ENCODE measurements at regions not wholly inside any gene's neighbourhood (a gene's known extent, or its start where the extent isn't known, plus 50 kb on each side); places are given as distances from the start of the nearest gene placed in this dataset.

DNA sequence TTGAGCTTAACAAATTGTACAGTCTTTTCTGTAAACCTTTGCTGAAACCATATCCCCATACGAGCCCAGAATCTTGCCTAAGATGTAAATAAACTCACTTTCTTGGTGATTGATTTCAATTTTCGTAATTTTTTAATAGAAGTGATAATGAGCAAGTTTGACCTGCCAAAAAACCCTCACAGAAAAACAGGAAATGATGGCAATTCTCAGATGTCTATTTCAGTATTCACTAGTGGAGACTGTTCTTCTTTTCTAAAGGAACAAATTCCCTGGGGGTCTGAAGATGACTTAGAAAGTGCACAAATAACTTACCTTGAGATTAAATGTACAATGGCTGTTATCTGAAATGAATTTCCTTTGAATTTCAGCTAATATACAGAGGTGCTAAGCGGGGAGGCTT is 116.5 kb upstream of the CMC1 start:
- no TSS peak for BruUV-seq (replicated peaks)
- Histone ChIP-seq H3K79me2 (ENCODE audit: insufficient read depth, low read length) (no peaks in the 10 kb centered on the region), H4K20me1 (ENCODE audit: insufficient read depth) (no peaks in the 10 kb centered on the region), H3K4me2 (ENCODE audit: low read length) (no peak overlapping the region), H3K27me3 (ENCODE audit: insufficient read depth, low read length) (no peaks in the 10 kb centered on the region), H3K27ac (ENCODE audit: low read depth, low read length) (no peak overlapping the region), H3K4me1 (ENCODE audit: control insufficient read depth in 1 of 2, insufficient read depth in 2 of 2, low read length in 2 of 2) (no peaks in the 10 kb centered on the region), H3K9me2 (ENCODE audit: insufficient read depth) (no peaks in the 10 kb centered on the region), H3K4me3 (replicated peaks in 1 of 2; ENCODE audit: low read depth in 1 of 2, low read length in 2 of 2) (no peak overlapping the region), H3K9ac (ENCODE audit: low read length) (no peak overlapping the region), H2AFZ (ENCODE audit: low read depth, low read length, poor library complexity, severe bottlenecking) (peak overlapping the region; percentile 1), H3K9me3 (ENCODE audit: control insufficient read depth in 1 of 2, insufficient read depth in 1 of 2, low read depth in 1 of 2, low read length in 2 of 2) (no peaks in the 10 kb centered on the region), H3K36me3 (ENCODE audit: control insufficient read depth in 1 of 2, insufficient read depth in 2 of 2, low read length in 2 of 2) (no peaks in the 10 kb centered on the region)
- CTCF ChIA-PET = no interaction called here
- RAD21 ChIA-PET (ENCODE audit: low non-redundant PET in 1 of 2, low total read pairs in 2 of 2, uncharacterized antibody in 2 of 2, unreplicated experiment in 2 of 2) = no interaction called here
- intact Hi-C loops (cut with micrococcal nuclease) = no loop called here
- no peak for TF ChIP-seq EGR1 (IDR thresholded peaks at IDR 0.05; ENCODE audit: low read depth)
- no peak for TF ChIP-seq FOSL1 (IDR thresholded peaks at IDR 0.05; ENCODE audit: low read depth)
- no peak for TF ChIP-seq ZFX (IDR thresholded peaks at IDR 0.05)
- TF ChIP-seq, protein P1, sequence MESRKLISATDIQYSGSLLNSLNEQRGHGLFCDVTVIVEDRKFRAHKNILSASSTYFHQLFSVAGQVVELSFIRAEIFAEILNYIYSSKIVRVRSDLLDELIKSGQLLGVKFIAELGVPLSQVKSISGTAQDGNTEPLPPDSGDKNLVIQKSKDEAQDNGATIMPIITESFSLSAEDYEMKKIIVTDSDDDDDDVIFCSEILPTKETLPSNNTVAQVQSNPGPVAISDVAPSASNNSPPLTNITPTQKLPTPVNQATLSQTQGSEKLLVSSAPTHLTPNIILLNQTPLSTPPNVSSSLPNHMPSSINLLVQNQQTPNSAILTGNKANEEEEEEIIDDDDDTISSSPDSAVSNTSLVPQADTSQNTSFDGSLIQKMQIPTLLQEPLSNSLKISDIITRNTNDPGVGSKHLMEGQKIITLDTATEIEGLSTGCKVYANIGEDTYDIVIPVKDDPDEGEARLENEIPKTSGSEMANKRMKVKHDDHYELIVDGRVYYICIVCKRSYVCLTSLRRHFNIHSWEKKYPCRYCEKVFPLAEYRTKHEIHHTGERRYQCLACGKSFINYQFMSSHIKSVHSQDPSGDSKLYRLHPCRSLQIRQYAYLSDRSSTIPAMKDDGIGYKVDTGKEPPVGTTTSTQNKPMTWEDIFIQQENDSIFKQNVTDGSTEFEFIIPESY (IDR thresholded peaks at IDR 0.05; ENCODE audit: extremely low read depth, insufficient replicate concordance, low read length) = no peak
- TF ChIP-seq EZH2 (IDR thresholded peaks at IDR 0.05) = no peak
- TF ChIP-seq CEBPB (IDR thresholded peaks at IDR 0.05; ENCODE audit: low read depth) = no peak
- TF ChIP-seq SRF (IDR thresholded peaks at IDR 0.05; ENCODE audit: low read depth) = no peak
- no peak for TF ChIP-seq EZH2phosphoT487 (IDR thresholded peaks at IDR 0.05; ENCODE audit: borderline replicate concordance)
- TF ChIP-seq YY1 (IDR thresholded peaks at IDR 0.05; ENCODE audit: extremely low read depth, insufficient replicate concordance, low read depth, low read length) = no peak
- TF ChIP-seq, protein P2, sequence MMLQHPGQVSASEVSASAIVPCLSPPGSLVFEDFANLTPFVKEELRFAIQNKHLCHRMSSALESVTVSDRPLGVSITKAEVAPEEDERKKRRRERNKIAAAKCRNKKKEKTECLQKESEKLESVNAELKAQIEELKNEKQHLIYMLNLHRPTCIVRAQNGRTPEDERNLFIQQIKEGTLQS (IDR thresholded peaks at IDR 0.05) = no peak
- no peak for TF ChIP-seq POLR2AphosphoS5 (IDR thresholded peaks at IDR 0.05; ENCODE audit: low read depth, low read length)
- no peak for TF ChIP-seq ELF1 (IDR thresholded peaks at IDR 0.05; ENCODE audit: borderline replicate concordance, low read depth)
- TF ChIP-seq, protein P3, sequence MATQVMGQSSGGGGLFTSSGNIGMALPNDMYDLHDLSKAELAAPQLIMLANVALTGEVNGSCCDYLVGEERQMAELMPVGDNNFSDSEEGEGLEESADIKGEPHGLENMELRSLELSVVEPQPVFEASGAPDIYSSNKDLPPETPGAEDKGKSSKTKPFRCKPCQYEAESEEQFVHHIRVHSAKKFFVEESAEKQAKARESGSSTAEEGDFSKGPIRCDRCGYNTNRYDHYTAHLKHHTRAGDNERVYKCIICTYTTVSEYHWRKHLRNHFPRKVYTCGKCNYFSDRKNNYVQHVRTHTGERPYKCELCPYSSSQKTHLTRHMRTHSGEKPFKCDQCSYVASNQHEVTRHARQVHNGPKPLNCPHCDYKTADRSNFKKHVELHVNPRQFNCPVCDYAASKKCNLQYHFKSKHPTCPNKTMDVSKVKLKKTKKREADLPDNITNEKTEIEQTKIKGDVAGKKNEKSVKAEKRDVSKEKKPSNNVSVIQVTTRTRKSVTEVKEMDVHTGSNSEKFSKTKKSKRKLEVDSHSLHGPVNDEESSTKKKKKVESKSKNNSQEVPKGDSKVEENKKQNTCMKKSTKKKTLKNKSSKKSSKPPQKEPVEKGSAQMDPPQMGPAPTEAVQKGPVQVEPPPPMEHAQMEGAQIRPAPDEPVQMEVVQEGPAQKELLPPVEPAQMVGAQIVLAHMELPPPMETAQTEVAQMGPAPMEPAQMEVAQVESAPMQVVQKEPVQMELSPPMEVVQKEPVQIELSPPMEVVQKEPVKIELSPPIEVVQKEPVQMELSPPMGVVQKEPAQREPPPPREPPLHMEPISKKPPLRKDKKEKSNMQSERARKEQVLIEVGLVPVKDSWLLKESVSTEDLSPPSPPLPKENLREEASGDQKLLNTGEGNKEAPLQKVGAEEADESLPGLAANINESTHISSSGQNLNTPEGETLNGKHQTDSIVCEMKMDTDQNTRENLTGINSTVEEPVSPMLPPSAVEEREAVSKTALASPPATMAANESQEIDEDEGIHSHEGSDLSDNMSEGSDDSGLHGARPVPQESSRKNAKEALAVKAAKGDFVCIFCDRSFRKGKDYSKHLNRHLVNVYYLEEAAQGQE (IDR thresholded peaks at IDR 0.05; ENCODE audit: low read depth) = no peak
- no peak for TF ChIP-seq JUND (IDR thresholded peaks at IDR 0.05)
- no peak for TF ChIP-seq TCF7L2 (IDR thresholded peaks at IDR 0.05; ENCODE audit: borderline replicate concordance, extremely low read depth, insufficient read depth, insufficient read length)
- TF ChIP-seq SIN3A (IDR thresholded peaks at IDR 0.05; ENCODE audit: low read depth) = no peak
- no peak for ATAC-seq
- DNase-seq (ENCODE audit: low read depth, low spot score) = no peak
- POLR2A ChIA-PET = no interaction called here
